ENCODE measurements at regions not wholly inside any gene's neighbourhood (a gene's known extent, or its start where the extent isn't known, plus 50 kb on each side); places are given as distances from the start of the nearest gene placed in this dataset.

DNA sequence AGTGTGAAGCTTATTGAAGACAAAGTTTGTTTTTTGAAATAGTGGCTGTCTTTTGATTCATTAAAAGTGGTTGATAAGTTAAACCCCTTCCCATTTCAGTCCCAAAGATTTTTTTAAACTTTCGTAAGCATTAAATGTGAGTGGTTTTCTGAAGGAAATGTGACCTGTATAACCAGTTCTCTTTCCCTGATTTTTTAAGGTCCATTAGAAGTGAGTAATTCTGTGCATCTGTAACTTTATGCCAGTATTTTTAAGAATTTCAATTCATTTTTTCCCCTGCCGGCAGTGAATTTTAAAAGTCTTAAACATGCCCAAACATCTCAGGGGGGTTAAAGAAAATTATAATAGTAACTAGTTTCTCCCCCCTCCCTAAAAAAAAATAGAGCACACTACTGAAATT, 254.6 kb upstream of the SP8 start:
- TF ChIP-seq, protein P1, sequence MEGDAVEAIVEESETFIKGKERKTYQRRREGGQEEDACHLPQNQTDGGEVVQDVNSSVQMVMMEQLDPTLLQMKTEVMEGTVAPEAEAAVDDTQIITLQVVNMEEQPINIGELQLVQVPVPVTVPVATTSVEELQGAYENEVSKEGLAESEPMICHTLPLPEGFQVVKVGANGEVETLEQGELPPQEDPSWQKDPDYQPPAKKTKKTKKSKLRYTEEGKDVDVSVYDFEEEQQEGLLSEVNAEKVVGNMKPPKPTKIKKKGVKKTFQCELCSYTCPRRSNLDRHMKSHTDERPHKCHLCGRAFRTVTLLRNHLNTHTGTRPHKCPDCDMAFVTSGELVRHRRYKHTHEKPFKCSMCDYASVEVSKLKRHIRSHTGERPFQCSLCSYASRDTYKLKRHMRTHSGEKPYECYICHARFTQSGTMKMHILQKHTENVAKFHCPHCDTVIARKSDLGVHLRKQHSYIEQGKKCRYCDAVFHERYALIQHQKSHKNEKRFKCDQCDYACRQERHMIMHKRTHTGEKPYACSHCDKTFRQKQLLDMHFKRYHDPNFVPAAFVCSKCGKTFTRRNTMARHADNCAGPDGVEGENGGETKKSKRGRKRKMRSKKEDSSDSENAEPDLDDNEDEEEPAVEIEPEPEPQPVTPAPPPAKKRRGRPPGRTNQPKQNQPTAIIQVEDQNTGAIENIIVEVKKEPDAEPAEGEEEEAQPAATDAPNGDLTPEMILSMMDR (IDR thresholded peaks at IDR 0.05), result no peak
- TF ChIP-seq FOXJ3 (CRISPR knock-in tag; IDR thresholded peaks at IDR 0.05; ENCODE audit: borderline replicate concordance) (no peak), EMX1 (CRISPR knock-in tag; IDR thresholded peaks at IDR 0.05) (no peak), GABPB1 (CRISPR knock-in tag; IDR thresholded peaks at IDR 0.05) (no peak), SP1 (CRISPR knock-in tag; conservative IDR thresholded peaks at IDR 0.05) (no peak), NR3C1 (CRISPR knock-in tag; conservative IDR thresholded peaks at IDR 0.05; ENCODE audit: low read depth) (no peak), ZNF263 (CRISPR knock-in tag; IDR thresholded peaks at IDR 0.05; ENCODE audit: low read depth) (no peak), NR1H2 (CRISPR knock-in tag; IDR thresholded peaks at IDR 0.05) (no peak), RELA (CRISPR knock-in tag; IDR thresholded peaks at IDR 0.05; ENCODE audit: borderline replicate concordance) (no peak), ZBTB21 (CRISPR knock-in tag; IDR thresholded peaks at IDR 0.05; ENCODE audit: borderline replicate concordance) (no peak), ETV6 (CRISPR knock-in tag; IDR thresholded peaks at IDR 0.05) (no peak)
- TF ChIP-seq, protein P2, sequence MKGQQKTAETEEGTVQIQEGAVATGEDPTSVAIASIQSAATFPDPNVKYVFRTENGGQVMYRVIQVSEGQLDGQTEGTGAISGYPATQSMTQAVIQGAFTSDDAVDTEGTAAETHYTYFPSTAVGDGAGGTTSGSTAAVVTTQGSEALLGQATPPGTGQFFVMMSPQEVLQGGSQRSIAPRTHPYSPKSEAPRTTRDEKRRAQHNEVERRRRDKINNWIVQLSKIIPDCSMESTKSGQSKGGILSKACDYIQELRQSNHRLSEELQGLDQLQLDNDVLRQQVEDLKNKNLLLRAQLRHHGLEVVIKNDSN (CRISPR knock-in tag; IDR thresholded peaks at IDR 0.05), result no peak
- TF ChIP-seq, protein P3, sequence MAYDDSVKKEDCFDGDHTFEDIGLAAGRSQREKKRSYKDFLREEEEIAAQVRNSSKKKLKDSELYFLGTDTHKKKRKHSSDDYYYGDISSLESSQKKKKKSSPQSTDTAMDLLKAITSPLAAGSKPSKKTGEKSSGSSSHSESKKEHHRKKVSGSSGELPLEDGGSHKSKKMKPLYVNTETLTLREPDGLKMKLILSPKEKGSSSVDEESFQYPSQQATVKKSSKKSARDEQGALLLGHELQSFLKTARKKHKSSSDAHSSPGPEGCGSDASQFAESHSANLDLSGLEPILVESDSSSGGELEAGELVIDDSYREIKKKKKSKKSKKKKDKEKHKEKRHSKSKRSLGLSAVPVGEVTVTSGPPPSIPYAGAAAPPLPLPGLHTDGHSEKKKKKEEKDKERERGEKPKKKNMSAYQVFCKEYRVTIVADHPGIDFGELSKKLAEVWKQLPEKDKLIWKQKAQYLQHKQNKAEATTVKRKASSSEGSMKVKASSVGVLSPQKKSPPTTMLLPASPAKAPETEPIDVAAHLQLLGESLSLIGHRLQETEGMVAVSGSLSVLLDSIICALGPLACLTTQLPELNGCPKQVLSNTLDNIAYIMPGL (CRISPR knock-in tag; IDR thresholded peaks at IDR 0.05), result no peak
